Breast epithelium (tissue), 4 donors: ENCODE measurements at regions not wholly inside any gene's neighbourhood (a gene's known extent, or its start where the extent isn't known, plus 50 kb on each side); places are given as distances from the start of the nearest gene placed in this dataset.

ENCODE experiments used
- DNase-seq, 2 donors: peaks; one replicate each; pipeline ENCODE4 v3.0.0-alpha.2; 2019; ENCODE audit warnings: low spot score in 2 of 2
- H3K27ac ChIP-seq, 2 donors: fragments of 200-600 bp; sonication (generic) in 1 of 2; one replicate each; pipeline ENCODE4 v1.5.1; 2016 to 2019; ENCODE audit warnings: mild to moderate bottlenecking in 1 of 2
- H3K27me3 ChIP-seq, 2 donors: fragments of 200-600 bp; sonication (generic) in 1 of 2; one replicate each; pipeline versions ENCODE4 v1.5.1 to v1.6.0; 2017 to 2019; ENCODE audit warnings: control low read depth in 1 of 2, mild to moderate bottlenecking in 1 of 2
- H3K36me3 ChIP-seq: fragments of 200-600 bp; one replicate; pipeline ENCODE4 v1.5.1; 2019
- H3K4me1 ChIP-seq, 2 donors: fragments of 200-600 bp; sonication (generic); one replicate each; pipeline ENCODE4 v1.5.1; 2016 to 2019; ENCODE audit warnings: control low read depth in 1 of 2
- H3K4me3 ChIP-seq, 3 donors: fragments of 200-600 bp; sonication (generic); 1 replicate in 2 of 3; 2 replicates in 1 of 3; pipeline ENCODE4 v1.5.1; 2016 to 2019; ENCODE audit warnings: mild to moderate bottlenecking in 3 of 3, moderate library complexity in 2 of 3
- H3K9me3 ChIP-seq, 2 donors: fragments of 200-600 bp; sonication (generic) in 1 of 2; one replicate each; pipeline ENCODE4 v1.5.1; 2016 to 2019; ENCODE audit warnings: control low read depth in 1 of 2
- CTCF ChIP-seq, 3 donors: fragments of 450-650 bp; IDR thresholded peaks; one replicate each; pipeline ENCODE4 v1.5.1; 2016 to 2017; ENCODE audit warnings: antibody characterized with exemption in 3 of 3, mild to moderate bottlenecking in 3 of 3, moderate library complexity in 3 of 3
- POLR2A ChIP-seq: fragments of 450-650 bp; IDR thresholded peaks from one replicate; pipeline ENCODE4 v1.6.1; 2016; ENCODE audit warnings: antibody characterized with exemption, mild to moderate bottlenecking, moderate library complexity
- POLR2AphosphoS5 ChIP-seq, 3 donors: sonication (generic); formaldehyde crosslinking; IDR thresholded peaks; one replicate each; pipeline ENCODE4 v1.6.1; 2017; ENCODE audit warnings: antibody characterized with exemption in 3 of 3
- intact Hi-C: fragments of 100-400 bp; cut with DNase I; formaldehyde crosslinking; loops from one replicate; pipeline ENCODE4 v1.15.1; 2023; ENCODE audit warnings: low total_unique reads

- intact Hi-C loops: no loop called here
- Histone ChIP-seq H3K27me3 (no peaks in the 10 kb centered on the region), H3K27ac (no peak overlapping the region), H3K4me1 (no peaks in the 10 kb centered on the region), H3K36me3 (no peaks in the 10 kb centered on the region), H3K9me3 (no peaks in the 10 kb centered on the region), H3K4me3 (no peak overlapping the region)
- no peak for DNase-seq
- TF ChIP-seq POLR2A: no peak
- TF ChIP-seq CTCF (IDR thresholded peaks at IDR 0.05): no peak
- TF ChIP-seq POLR2AphosphoS5 (IDR thresholded peaks at IDR 0.05): no peak
Observed at GRCh38 chr7:11233871-11234270, 260.2 kb downstream of the PHF14 start.

- intact Hi-C loops: no loop called here
- Histone ChIP-seq H3K27ac (no peak overlapping the region), H3K4me1 (no peaks in the 10 kb centered on the region), H3K27me3 (no peaks in the 10 kb centered on the region), H3K4me3 (no peak overlapping the region), H3K9me3 (no peaks in the 10 kb centered on the region), H3K36me3 (no peaks in the 10 kb centered on the region)
- no peak for DNase-seq
- TF ChIP-seq POLR2AphosphoS5 (IDR thresholded peaks at IDR 0.05): no peak
- no peak for TF ChIP-seq CTCF (IDR thresholded peaks at IDR 0.05)
- TF ChIP-seq POLR2A: no peak
Observed at GRCh38 chr7:11235491-11235890, 261.8 kb downstream of the PHF14 start.

- DNase-seq: no peak
- intact Hi-C loops: no loop called here
- TF ChIP-seq POLR2AphosphoS5 (IDR thresholded peaks at IDR 0.05) (no peak), POLR2A (no peak), CTCF (IDR thresholded peaks at IDR 0.05) (no peak)
Observed at GRCh38 chr7:11236680-11237079, 263.0 kb downstream of the PHF14 start.

GRCh38 chr7:11237742-11238141 is 264.1 kb downstream of the PHF14 start:
- no peaks in the 10 kb centered on the region for H3K4me1 ChIP-seq
- TF ChIP-seq POLR2AphosphoS5 (IDR thresholded peaks at IDR 0.05) (no peak), POLR2A (no peak), CTCF (IDR thresholded peaks at IDR 0.05) (no peak)
- intact Hi-C loops: no loop called here
- no peak overlapping the region for H3K27ac ChIP-seq
- no peaks in the 10 kb centered on the region for H3K9me3 ChIP-seq
- DNase-seq: no peak
- H3K27me3 ChIP-seq: no peaks in the 10 kb centered on the region
- no peaks in the 10 kb centered on the region for H3K36me3 ChIP-seq
- H3K4me3 ChIP-seq: peak overlapping the region in 1 of 3 donors; percentile 47

More at GRCh38 chr7:11236680-11237079, 263.0 kb downstream of the PHF14 start:
- H3K27ac ChIP-seq: no peak overlapping the region
- H3K4me1 ChIP-seq: no peaks in the 10 kb centered on the region
- H3K36me3 ChIP-seq: no peaks in the 10 kb centered on the region
- H3K9me3 ChIP-seq: no peaks in the 10 kb centered on the region
- H3K27me3 ChIP-seq: no peaks in the 10 kb centered on the region
- no peak overlapping the region for H3K4me3 ChIP-seq

- Histone ChIP-seq H3K27ac (no peak overlapping the region), H3K36me3 (no peaks in the 10 kb centered on the region), H3K4me3 (no peak overlapping the region), H3K27me3 (no peaks in the 10 kb centered on the region), H3K9me3 (no peaks in the 10 kb centered on the region), H3K4me1 (no peaks in the 10 kb centered on the region)
- no peak for TF ChIP-seq POLR2A
- no peak for TF ChIP-seq POLR2AphosphoS5 (IDR thresholded peaks at IDR 0.05)
- no peak for TF ChIP-seq CTCF (IDR thresholded peaks at IDR 0.05)
- intact Hi-C loops: no loop called here
- DNase-seq: no peak
Observed at GRCh38 chr7:11239316-11239715, 265.6 kb downstream of the PHF14 start.
